ENCODE measurements at regions not wholly inside any gene's neighbourhood (a gene's known extent, or its start where the extent isn't known, plus 50 kb on each side); places are given as distances from the start of the nearest gene placed in this dataset.

DNA sequence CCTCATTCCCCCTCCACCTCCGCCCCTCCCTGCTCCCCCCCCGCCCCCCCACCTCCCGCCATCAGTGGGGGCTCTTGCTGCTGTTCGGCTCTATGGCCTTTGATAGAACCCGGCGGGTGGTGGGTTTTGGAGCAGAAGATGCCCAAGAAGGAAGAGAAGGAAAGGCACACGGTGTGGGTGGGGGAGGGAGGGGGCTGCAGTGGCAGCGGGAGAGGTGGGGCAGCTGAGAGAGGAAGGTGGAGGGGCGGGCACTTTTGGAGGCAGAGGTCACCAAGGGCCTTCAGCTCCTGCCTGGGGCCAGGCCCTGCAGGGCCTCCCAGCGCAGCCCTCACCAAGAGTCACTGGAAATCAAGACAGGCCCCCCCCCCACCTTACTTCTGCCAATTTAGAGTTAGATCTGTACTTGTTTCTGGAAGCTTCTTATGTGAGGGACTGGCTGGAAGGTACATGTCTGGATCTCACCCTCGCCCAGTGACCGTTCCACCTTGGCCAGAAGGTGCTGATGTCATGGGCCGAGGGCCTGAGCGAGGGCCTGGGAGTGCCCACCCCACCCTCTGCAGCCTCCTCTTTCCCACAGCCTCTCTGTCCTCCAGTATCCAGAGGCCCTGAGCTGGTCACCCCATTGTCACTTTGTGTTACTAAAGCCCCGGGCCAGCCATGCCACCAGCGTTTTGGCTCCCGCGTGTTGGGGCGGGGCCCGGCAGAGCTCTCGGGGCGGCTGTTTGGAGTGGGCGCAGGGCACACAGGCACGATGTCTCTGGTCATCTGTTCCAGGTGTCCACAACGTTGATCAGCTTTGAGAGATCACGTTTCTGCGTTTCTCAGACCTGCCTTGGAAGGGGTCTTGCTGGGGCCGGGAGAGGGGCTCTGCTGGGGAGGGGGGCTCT is 153.9 kb downstream of the KIF26A start:
- no peak for DNase-seq

DNA sequence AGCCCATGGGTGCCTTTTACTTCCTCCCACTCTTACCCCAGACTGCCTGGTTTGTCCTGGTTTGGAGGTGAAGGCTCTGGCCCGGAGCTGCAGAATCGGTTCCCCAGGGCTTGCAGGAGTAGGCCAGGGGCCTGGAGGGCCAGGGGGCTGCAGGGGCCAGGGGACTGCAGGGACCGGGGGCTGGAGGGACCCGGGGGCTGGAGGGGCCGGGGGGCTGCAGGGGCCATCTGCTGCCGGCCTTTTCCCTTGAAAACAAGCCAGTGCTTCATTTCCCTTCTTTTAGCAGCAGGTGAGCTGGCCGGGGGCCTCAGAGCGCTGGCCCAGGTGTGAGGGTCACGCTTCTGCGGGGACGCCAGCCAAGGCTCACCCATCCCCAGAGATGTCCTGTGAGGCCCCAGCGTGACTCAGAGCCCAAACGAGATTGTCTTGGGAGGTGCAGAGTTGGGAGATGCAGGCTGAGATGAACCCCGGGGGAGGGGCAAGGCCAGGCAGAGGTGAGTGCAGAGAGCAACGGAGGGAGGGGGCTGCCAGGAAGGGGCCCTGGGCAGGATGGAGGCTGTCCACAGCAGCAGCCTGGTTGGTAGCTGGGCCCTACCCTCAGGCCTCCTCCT is 154.9 kb downstream of the KIF26A start:
- no peak for DNase-seq

- no peak for DNase-seq
These were observed 155.7 kb downstream of the KIF26A start for GRCh38 chr14:104293851-104294627.

GRCh38 chr14:104294628-104294982 is 156.2 kb downstream of the KIF26A start:
- DNase-seq, result no peak

- DNase-seq, result no peak
These were observed 156.7 kb downstream of the KIF26A start for GRCh38 chr14:104294983-104295680.

DNA sequence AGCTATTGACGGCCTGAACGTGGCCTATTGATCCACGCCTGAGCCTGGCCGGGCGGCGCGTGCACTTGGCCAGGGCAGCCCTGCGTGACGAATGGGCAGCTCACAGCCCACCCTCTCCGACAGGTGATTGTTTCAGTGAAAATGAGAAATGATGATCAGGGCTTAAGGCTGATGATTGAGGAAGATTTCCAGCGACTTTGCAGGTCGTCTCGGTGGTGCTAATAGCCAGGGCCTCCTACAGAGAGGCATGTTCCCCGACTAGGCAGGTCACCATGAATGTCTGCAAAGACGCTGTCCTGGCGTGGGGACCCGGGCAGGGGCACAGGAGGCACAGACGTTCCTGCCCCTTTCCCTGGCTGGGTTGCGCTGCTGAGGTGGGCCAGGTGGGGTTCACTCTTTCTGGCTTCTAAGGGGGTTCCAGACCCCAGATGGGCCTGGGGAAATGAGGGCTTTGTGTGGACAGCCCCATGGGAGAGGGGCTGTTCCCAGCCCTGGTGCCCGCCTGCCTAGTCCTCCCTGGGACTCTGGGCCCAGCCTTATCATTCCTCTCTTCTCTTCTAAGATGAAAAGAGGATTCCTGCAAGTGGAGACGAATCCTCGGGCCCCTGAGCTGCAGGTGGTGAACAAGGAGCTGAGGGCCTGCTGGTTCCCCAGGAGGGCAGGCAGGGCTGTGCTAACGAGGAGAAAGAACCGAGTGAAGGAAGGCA is 157.4 kb downstream of the KIF26A start:
- no peak for DNase-seq

GRCh38 chr14:104296388-104297312 is 158.3 kb downstream of the KIF26A start:
- DNase-seq, result no peak

- no peak for DNase-seq
These were observed 158.9 kb downstream of the KIF26A start for GRCh38 chr14:104297313-104297704.

DNA sequence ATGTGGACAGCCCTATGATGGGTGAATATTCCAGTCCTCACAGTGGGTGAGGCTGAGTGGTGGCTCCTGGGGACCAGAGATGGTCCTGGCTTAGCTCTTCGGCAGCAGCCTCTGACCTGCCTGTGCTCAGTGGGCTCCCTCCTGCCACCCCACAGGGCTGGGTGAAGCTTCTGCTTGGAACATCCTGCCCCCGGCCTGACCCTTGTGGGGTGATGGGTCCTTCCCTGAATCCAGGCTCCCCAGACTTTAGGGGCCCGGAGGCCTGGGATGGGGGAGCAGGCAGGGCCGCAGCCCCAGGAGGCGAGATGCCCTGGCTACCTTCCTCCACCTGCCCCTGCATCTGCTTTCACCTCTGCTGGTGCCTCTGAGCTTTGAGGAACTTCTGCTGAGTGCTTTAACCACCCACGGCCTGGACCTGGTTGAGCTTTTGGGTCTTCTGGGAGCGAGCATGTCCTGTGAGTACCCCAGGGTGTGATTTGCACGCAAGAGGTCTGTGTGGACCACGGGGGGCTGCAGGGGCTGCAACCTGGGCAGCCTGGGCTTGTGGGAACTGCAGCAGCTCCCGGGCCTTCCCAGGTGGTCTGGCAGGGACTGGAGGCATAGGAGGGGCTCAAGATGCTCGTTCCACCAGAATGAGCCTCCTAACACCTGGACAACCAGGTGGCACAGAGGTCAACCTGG is 159.5 kb downstream of the KIF26A start:
- no peak for DNase-seq

- DNase-seq, result no peak
These were observed 160.1 kb downstream of the KIF26A start for GRCh38 chr14:104298458-104298857.

DNA sequence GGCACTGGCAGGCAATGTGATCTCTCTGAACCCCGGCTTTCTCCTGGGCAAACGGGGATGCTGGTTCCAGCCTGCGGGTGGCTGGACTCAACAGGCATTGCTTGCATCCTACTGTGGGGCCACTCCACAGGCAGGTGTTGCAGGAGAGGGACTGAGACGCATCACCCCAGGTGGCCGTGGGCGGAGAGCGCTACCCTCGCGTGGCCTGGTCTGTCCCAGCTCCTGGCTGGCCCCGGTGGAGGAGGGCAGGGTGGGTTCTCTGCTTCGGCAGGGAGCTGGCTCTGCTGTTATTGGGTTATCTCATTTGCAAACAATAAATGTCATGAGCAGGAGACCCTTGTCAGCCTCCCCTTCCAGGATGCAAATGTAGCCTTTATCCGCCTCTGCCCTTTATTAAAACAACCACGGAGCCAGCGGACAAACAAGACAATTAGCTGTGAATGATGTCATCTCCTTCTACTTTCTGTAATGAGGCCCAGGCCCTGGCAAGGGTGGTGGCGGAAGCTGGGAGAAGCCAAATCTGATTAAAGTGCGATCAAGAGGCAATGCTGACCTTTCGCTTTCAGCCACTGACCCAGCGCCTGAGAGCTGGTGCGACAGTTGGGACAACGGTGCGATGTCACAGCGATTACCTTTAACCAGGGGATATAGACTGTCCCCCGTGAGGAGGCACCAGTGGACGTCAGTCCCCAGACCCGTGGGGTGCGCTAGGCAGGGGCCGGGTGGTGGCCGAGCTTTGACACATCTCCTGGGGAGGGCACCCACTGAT is 161.8 kb downstream of the KIF26A start:
- peak; percentile 29 for DNase-seq

GRCh38 chr14:104301731-104302460 is 163.5 kb downstream of the KIF26A start:
- no peak for DNase-seq

- DNase-seq, result no peak
These were observed 164.5 kb downstream of the KIF26A start for GRCh38 chr14:104302794-104303405.

GRCh38 chr14:104303705-104304425 is 165.5 kb downstream of the KIF26A start:
- DNase-seq, result no peak

- no peak for DNase-seq
These were observed 166.3 kb downstream of the KIF26A start for GRCh38 chr14:104304451-104305351.

DNA sequence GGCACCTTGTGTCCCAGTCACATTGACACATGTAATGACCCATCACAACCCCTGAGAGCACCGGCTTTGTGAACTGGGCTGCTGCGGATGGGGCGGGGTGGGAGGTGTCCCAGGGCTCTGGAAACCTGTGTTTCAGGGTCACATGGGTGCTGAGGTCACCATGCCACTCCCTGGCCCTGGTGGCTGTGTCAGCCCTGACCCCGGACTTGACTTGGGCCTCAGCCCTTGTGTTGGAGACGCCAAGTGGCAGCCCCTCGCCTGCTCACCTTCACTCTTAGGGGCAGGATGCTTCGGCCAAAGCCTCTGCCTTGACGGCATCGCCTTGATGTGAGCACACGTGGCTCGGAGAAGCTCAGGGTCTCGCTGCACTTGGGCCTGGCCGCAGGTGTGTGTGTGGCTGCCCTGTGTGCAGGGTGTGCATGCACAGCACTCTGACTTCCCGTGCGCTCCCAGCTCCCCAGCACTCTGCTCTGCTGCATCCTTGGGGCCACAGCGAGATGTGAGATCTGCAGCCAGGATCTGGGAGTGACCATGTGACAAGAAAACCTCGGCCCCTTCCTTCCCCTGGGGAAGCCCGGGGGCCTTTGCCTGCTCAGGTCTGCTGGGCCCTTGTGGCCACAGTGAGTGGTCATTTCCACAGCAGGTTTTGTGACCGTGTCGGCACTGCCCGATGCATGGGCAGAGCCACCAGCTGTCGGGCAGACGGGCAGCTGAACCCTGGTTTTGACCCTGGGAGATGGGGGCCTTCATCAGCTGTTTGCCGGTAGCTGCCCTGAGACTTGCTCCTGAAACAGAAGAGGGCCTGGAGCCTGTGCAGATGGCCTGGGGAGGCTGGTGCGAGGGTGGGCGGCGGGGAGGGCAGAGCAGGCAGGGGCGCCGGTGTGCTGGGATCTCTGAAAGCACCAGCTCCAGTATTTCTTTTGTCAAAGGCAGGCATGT is 167.4 kb downstream of the KIF26A start:
- no peak for DNase-seq
